A549 (cell line): ENCODE measurements at regions not wholly inside any gene's neighbourhood (a gene's known extent, or its start where the extent isn't known, plus 50 kb on each side); places are given as distances from the start of the nearest gene placed in this dataset.
A peak's percentile ranks its signal among the peaks of the same experiment; 100 is the strongest.

Source experiments
- ATAC-seq, 2 experiments: fragments of 200-7000 bp in 1 of 2; fragments of >200 bp in 1 of 2; cut with Nextera tagmentation in 1 of 2; cut with Tn5 transposase in 1 of 2; 3 replicates each; pipeline versions ENCODE4 v1.8.0 to v1.9.1; 2018 to 2020; ENCODE audit warnings: mild to moderate bottlenecking in 1 of 2, moderate library complexity in 1 of 2
- CTCF ChIA-PET: fragments of 300-600 bp; sonication (Branson Sonifier 250); formaldehyde crosslinking; extraction: SDS; loops from one replicate; lab custom pipeline; 2021; ENCODE audit warnings: antibody characterized with exemption, inconsistent platforms; lab: Yijun Ruan, JAX
- POLR2A ChIA-PET: fragments of 350-600 bp; formaldehyde crosslinking; extraction: SDS; loops from one replicate; lab custom pipeline; 2021; ENCODE audit warnings: antibody characterized with exemption, inconsistent platforms; lab: Yijun Ruan, JAX
- DNase-seq, 2 experiments: peaks; one replicate each; pipeline versions ENCODE4 v3.0.0 to v3.0.0-alpha.2; 2011 to 2016; ENCODE audit warnings: low read depth in 1 of 2, low spot score in 1 of 2
- FAIRE-seq: peaks from 2 replicates; lab custom pipeline; 2011; peaks lifted over from hg19 to GRCh38; lab: Jason Lieb, UNC
- H3K27ac ChIP-seq, 2 experiments: fragments of >200 bp; sonication (Bioruptor Twin); formaldehyde crosslinking; 3 replicates each; pipeline ENCODE4 v1.5.1; 2016 to 2017
- H3K4me1 ChIP-seq: fragments of >200 bp; sonication (Bioruptor Twin); formaldehyde crosslinking; 3 replicates; pipeline ENCODE4 v1.6.1; 2016
- H3K4me2 ChIP-seq: fragments of >200 bp; sonication (Bioruptor Twin); formaldehyde crosslinking; 3 replicates; pipeline ENCODE4 v1.6.1; 2016
- H3K4me3 ChIP-seq: fragments of >200 bp; sonication (Bioruptor Twin); formaldehyde crosslinking; 3 replicates; pipeline ENCODE4 v1.5.1; 2016
- H3K9me3 ChIP-seq: fragments of >200 bp; sonication (Bioruptor Twin); formaldehyde crosslinking; 3 replicates; pipeline ENCODE4 v1.6.1; 2016
- BHLHE40 ChIP-seq: IDR thresholded peaks from 2 replicates; pipeline ENCODE4 v1.6.1; 2012; ENCODE audit warnings: low read depth, low read length, inconsistent platforms
- CBX2 ChIP-seq: fragments of 200-600 bp; sonication (generic); IDR thresholded peaks from 2 replicates; pipeline ENCODE4 v1.6.1; 2016; ENCODE audit warnings: low read depth, mild to moderate bottlenecking, borderline replicate concordance
- ESRRA ChIP-seq: fragments of 150-350 bp; IDR thresholded peaks from 2 replicates; pipeline ENCODE4 v1.6.1; 2014; ENCODE audit warnings: mild to moderate bottlenecking, low read length, borderline replicate concordance
- FOXS1 ChIP-seq: fragments of 250-450 bp; sonication (Bioruptor Pico); IDR thresholded peaks from 2 replicates; pipeline ENCODE4 v1.5.0; 2020; ENCODE audit warnings: mild to moderate bottlenecking, moderate library complexity
- GATA3 ChIP-seq: IDR thresholded peaks from 2 replicates; pipeline ENCODE4 v1.6.1; 2012; ENCODE audit warnings: borderline replicate concordance
- HEYL ChIP-seq: fragments of 250-450 bp; sonication (Bioruptor Pico); IDR thresholded peaks from 2 replicates; pipeline ENCODE4 v1.8.0; 2021; ENCODE audit warnings: mild to moderate bottlenecking, moderate library complexity
- JUNB ChIP-seq: fragments of >200 bp; sonication (Bioruptor Twin); formaldehyde crosslinking; IDR thresholded peaks from 2 replicates; pipeline ENCODE4 v1.6.1; 2016
- NPAS2 ChIP-seq: fragments of 250-450 bp; sonication (Bioruptor Pico); IDR thresholded peaks from 2 replicates; pipeline ENCODE4 v1.8.0; 2022; ENCODE audit warnings: mild to moderate bottlenecking, moderate library complexity, borderline replicate concordance
- RCOR1 ChIP-seq: fragments of 150-350 bp; IDR thresholded peaks from 2 replicates; pipeline ENCODE4 v1.6.1; 2014; ENCODE audit warnings: antibody characterized with exemption, low read length, low read depth
- RNF2 ChIP-seq: fragments of 200-600 bp; sonication (generic); IDR thresholded peaks from 2 replicates; pipeline ENCODE4 v1.6.1; 2016; ENCODE audit warnings: low read depth, mild to moderate bottlenecking, antibody characterized with exemption, moderate library complexity, borderline replicate concordance
- ZFP36 ChIP-seq: fragments of 450-650 bp; IDR thresholded peaks from 2 replicates; pipeline ENCODE4 v1.6.1; 2014; ENCODE audit warnings: borderline replicate concordance; ENCODE audit not compliant: partially characterized antibody
- WGBS: methylation state at CpG from one replicate; pipeline ENCODE4 v1.1.6; 2017; ENCODE audit errors: missing lambda C conversion rate; 5-methylcytosine and 5-hydroxymethylcytosine counted together
- TF ChIP-seq, protein P1 (sequence below): IDR thresholded peaks from 2 replicates; pipeline ENCODE4 v1.6.1; 2012
- TF ChIP-seq, protein P2 (sequence below): fragments of >200 bp; sonication (Bioruptor Twin); formaldehyde crosslinking; IDR thresholded peaks from 3 replicates; pipeline ENCODE4 v1.5.1; 2016
- TF ChIP-seq, protein P3 (sequence below): fragments of 200-600 bp; sonication (generic); IDR thresholded peaks from 2 replicates; pipeline ENCODE4 v1.6.1; 2016; ENCODE audit warnings: antibody characterized with exemption, mild to moderate bottlenecking, moderate library complexity
- TF ChIP-seq, protein P4 (sequence below): IDR thresholded peaks from 2 replicates; pipeline ENCODE4 v1.6.1; 2012; ENCODE audit warnings: low read depth, borderline replicate concordance

DNA sequence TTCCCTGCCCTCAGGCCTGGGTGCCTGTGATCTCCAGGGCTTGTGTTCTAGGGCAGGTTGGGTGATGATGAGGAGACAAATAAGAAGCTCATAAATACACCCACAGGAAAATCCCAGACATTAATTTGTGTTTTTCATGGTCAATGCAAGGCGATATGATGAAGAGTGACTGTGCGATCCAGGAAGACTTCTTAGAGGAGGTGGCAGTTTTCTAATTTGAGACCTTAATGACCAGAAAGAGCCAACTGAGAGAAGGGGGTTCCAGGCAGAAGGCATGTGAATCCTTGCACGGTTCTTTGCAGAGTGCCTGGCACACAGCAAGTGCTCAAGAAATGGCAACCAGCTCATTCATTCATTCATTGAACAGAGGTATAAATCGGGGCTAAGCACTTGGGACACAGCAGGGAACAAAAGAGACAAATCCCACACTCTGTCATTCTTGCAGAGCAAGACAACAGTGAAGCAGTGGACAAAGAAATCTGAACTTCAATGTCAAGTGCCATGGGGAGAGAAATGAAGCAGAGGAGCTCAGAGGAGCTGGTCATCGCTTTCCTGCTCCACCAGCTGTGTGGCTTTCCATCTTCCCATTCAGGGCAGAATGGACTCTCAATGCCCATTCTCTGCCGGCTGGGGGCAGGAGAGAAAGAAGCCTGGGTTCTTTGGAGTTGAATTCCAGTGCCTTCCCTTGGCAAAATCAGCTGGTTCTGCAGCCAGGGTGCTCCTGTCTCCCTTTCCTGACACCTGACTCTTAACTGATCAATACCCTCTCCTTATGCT, 128.3 kb downstream of the AACS start:
- Histone ChIP-seq H3K4me3 (no peak overlapping the region), H3K4me1 (no peaks in the 10 kb centered on the region), H3K9me3 (no peaks in the 10 kb centered on the region), H3K4me2 (peak overlapping the region; percentile 33), H3K27ac (no peak overlapping the region)
- FAIRE-seq = no peak
- 21% methylated on average over 6 of the region's 6 CpGs for WGBS
- peak in 1 of 2 experiments; percentile 32 for DNase-seq
- peak; percentile 48 to 74; a peak in 5 of 6 replicates for ATAC-seq
- TF ChIP-seq, protein P1, sequence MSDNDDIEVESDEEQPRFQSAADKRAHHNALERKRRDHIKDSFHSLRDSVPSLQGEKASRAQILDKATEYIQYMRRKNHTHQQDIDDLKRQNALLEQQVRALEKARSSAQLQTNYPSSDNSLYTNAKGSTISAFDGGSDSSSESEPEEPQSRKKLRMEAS = no peak
- TF ChIP-seq HEYL = no peak
- no peak for TF ChIP-seq NPAS2
- TF ChIP-seq ZFP36 = peak; percentile 53
- ChIA-PET CTCF (interaction anchor here (1.5 kb wide), 1 partner anchor 11 kb away, joined by 9 read pairs; no protein-coding TSS in a partner anchor), POLR2A (no interaction called here)

DNA sequence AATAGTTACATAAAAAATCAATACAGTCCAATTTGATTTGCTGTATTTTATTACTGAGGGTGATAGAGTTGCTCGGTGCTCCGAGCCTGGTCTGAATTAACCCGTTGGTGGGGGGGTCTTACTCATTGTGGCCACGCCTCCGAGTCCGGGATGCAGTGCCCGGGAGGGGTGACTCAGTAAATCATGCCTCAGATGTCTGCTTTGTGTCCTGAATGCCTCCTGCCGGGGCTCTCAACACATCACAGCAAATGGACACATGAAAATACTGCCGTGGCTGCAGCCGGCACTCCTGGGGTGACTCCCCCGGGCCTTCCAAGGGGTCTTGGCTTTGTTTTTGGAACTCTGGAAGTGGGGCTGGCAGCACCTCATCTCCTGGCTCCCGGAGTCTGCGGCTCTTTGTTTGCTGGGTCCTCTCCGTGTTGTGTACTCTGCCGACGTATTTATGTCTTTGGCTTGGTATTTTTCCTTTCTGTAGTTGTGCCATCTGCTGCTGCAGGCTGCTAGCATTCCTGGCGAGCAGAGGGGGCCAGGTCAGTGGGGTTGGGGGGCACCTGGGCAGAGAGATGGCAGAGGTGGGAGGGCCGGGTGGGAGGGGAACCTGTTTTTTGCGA, 129.0 kb downstream of the AACS start:
- no peak overlapping the region for H3K27ac ChIP-seq
- no peaks in the 10 kb centered on the region for H3K4me1 ChIP-seq
- FAIRE-seq (no peak), ATAC-seq (peak; percentile 72 to 78), DNase-seq (peak; percentile 38 to 44)
- TF ChIP-seq, protein P2, sequence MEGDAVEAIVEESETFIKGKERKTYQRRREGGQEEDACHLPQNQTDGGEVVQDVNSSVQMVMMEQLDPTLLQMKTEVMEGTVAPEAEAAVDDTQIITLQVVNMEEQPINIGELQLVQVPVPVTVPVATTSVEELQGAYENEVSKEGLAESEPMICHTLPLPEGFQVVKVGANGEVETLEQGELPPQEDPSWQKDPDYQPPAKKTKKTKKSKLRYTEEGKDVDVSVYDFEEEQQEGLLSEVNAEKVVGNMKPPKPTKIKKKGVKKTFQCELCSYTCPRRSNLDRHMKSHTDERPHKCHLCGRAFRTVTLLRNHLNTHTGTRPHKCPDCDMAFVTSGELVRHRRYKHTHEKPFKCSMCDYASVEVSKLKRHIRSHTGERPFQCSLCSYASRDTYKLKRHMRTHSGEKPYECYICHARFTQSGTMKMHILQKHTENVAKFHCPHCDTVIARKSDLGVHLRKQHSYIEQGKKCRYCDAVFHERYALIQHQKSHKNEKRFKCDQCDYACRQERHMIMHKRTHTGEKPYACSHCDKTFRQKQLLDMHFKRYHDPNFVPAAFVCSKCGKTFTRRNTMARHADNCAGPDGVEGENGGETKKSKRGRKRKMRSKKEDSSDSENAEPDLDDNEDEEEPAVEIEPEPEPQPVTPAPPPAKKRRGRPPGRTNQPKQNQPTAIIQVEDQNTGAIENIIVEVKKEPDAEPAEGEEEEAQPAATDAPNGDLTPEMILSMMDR = no peak
- no peak for TF ChIP-seq CBX2
- TF ChIP-seq ESRRA = no peak
- TF ChIP-seq BHLHE40 = no peak
- TF ChIP-seq RNF2 = no peak
- TF ChIP-seq RCOR1 = no peak
- TF ChIP-seq JUNB = no peak
- TF ChIP-seq FOXS1 (CRISPR knock-in tag) = no peak
- H3K4me2 ChIP-seq = peak overlapping the region; percentile 33
- ChIA-PET CTCF (interaction anchor here (1.5 kb wide), 1 partner anchor 11 kb away, joined by 9 read pairs; no protein-coding TSS in a partner anchor), POLR2A (no interaction called here)
- 10% methylated on average over 19 of the region's 19 CpGs for WGBS
- no peak overlapping the region for H3K4me3 ChIP-seq
- H3K9me3 ChIP-seq = no peaks in the 10 kb centered on the region

DNA sequence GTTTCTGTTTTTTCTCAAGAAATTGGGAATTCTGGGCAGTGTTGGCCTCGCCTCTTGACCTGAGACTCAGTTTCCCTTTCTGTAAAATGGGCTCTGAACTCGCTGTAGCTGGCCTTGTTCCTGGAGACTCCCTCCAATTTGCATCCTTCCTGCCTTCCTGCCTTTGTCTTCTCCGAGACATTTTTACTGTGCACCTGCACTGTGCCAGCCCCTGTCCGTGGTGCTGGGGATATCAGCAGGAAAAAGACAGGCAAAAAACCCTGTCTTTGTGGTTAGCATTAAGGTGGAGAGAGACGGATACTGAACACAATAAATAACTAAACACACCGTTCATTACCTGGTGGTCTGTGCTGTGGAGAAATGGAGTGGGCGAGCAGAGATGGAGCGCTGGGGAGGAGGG, 129.8 kb downstream of the AACS start:
- WGBS = 55% methylated on average over 8 of the region's 8 CpGs
- ChIA-PET CTCF (no interaction called here), POLR2A (no interaction called here)
- Histone ChIP-seq H3K4me3 (no peak overlapping the region), H3K27ac (no peak overlapping the region), H3K4me1 (no peaks in the 10 kb centered on the region), H3K9me3 (no peaks in the 10 kb centered on the region), H3K4me2 (no peak overlapping the region)
- DNase-seq = no peak
- no peak for FAIRE-seq
- TF ChIP-seq, protein P3, sequence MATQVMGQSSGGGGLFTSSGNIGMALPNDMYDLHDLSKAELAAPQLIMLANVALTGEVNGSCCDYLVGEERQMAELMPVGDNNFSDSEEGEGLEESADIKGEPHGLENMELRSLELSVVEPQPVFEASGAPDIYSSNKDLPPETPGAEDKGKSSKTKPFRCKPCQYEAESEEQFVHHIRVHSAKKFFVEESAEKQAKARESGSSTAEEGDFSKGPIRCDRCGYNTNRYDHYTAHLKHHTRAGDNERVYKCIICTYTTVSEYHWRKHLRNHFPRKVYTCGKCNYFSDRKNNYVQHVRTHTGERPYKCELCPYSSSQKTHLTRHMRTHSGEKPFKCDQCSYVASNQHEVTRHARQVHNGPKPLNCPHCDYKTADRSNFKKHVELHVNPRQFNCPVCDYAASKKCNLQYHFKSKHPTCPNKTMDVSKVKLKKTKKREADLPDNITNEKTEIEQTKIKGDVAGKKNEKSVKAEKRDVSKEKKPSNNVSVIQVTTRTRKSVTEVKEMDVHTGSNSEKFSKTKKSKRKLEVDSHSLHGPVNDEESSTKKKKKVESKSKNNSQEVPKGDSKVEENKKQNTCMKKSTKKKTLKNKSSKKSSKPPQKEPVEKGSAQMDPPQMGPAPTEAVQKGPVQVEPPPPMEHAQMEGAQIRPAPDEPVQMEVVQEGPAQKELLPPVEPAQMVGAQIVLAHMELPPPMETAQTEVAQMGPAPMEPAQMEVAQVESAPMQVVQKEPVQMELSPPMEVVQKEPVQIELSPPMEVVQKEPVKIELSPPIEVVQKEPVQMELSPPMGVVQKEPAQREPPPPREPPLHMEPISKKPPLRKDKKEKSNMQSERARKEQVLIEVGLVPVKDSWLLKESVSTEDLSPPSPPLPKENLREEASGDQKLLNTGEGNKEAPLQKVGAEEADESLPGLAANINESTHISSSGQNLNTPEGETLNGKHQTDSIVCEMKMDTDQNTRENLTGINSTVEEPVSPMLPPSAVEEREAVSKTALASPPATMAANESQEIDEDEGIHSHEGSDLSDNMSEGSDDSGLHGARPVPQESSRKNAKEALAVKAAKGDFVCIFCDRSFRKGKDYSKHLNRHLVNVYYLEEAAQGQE = peak; percentile 82
- TF ChIP-seq, protein P4, sequence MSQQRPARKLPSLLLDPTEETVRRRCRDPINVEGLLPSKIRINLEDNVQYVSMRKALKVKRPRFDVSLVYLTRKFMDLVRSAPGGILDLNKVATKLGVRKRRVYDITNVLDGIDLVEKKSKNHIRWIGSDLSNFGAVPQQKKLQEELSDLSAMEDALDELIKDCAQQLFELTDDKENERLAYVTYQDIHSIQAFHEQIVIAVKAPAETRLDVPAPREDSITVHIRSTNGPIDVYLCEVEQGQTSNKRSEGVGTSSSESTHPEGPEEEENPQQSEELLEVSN = no peak
- no peak for TF ChIP-seq GATA3
- no peak for ATAC-seq
